G401 (cell line): ENCODE measurements at regions not wholly inside any gene's neighbourhood (a gene's known extent, or its start where the extent isn't known, plus 50 kb on each side); places are given as distances from the start of the nearest gene placed in this dataset.

Experiments
- DNase-seq: peaks from one replicate; pipeline ENCODE4 v3.0.0-alpha.2; 2015; ENCODE audit warnings: low spot score
- in situ Hi-C: cut with HindIII; loops from 2 replicates; pipeline ENCODE4 v1.10.0; 2016; ENCODE audit warnings: low sequenced_read_pairs, mixed read lengths

DNA sequence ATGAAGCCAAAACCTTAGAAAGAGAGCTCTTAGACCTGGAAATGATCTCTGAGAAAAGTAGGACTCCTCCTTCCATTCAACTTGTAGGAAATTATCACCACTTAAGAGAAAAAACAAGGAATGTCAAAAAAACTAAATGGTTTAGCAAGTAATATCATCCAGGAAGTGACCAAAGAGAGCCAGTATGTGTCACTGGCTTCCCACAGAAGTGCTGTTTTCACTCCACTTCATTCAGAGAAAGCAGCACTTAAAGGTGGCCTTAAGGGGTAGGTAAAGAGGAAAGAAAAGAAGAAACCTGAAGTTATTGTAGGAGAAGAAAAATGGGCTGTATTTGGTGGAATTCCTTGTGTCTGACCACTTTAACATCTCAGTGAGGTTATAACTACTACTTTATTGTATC, 414.4 kb upstream of the ETAA1 start:
- DNase-seq: no peak

DNA sequence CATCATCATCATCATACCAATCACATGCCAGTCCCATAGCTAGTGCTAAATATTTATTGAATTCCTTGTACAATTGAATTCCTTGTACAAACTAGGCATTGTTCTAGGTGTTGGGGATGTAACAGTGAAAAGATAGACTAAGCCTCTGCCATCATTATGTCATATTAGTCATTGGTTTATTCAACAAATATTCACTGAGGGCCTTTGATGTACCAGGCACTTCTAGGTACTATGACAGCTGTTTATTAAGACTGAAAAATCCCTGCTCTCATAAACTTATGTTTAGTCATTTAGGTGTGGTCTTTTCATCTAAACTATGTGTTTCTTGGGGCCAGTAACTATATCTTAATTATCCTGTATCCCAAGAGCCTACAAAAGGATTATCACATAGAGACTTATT, 412.3 kb upstream of the ETAA1 start:
- DNase-seq: no peak
- in situ Hi-C loops: no loop called here

More for the DNA sequence above, 414.4 kb upstream of the ETAA1 start:
- in situ Hi-C loops: no loop called here

DNA sequence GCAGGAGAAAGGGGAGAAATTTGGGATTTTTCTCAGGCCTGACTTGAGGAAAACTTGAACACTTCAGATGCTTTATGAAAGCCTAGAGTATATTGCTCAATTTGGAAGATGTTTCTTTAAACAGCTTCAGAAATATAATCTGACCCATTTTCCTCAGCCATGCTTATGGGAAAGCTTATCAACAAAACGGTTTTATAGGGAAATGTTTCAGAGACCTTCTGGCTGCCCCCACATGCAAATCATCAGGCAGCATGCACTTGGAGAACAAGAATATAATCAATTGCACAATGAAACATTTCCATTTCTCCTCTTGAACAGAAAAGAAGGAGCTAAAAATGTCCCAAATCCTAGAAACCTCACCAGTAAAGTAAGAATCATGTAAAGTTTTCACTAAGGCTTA, 411.2 kb upstream of the ETAA1 start:
- in situ Hi-C loops: no loop called here
- no peak for DNase-seq

DNA sequence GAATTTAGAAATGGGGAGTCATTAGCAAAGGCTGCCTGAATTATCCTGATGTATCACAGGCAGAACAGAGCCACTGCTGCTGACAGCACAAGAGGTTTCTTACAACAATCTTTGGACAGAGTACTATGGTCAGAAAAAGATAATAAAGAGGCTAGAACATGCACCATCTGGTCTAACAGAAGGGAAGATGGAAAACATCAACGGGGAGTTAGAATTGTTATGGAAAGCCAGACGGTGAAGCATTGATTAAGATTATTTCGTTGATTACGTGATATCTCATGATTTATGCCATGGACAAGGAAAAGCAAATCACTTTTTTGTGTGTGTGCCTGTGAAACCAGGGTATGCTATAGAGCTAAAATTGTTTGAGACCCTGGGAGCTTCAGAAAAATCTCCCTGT, 409.4 kb upstream of the ETAA1 start:
- DNase-seq: peak; percentile 60
- in situ Hi-C loops: no loop called here

DNA sequence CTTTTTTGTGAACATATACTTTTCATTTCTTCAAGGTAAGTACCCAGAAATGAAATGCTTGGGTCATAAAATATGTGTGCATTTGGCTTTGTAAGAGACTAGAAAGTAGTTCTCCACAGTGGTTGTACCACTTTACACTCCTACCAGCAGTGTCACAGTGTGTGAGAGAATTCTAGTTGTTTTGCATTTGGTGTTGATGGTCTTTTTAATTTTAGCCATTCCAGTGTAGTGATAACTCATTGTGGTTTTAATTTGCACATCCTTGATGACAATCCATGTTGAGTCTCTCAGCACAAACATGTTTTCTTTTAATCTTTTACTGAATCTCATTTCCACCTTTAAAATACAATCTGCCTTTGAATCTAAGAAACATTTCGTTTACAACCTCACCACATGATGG, 402.5 kb upstream of the ETAA1 start:
- in situ Hi-C loops: no loop called here
- DNase-seq: no peak

DNA sequence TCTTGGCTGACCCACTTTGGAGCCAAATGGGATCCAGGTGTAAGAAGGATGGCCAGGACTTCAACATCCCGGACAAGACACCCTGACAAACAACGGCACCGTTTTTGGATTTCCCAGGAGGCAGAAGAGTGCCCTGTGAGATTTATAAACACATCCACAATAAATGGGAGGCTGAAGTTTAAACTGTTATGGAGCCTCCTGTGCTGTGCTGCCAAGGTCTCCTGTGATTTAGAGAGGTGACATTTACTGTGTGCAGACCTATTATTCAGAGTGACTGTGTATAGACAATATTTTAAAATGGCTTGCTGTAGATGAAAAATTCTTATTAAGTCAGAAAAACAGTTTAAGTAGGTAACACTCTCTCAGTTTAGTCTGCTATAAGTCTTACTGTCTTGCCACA, 401.5 kb upstream of the ETAA1 start:
- in situ Hi-C loops: no loop called here
- no peak for DNase-seq

DNA sequence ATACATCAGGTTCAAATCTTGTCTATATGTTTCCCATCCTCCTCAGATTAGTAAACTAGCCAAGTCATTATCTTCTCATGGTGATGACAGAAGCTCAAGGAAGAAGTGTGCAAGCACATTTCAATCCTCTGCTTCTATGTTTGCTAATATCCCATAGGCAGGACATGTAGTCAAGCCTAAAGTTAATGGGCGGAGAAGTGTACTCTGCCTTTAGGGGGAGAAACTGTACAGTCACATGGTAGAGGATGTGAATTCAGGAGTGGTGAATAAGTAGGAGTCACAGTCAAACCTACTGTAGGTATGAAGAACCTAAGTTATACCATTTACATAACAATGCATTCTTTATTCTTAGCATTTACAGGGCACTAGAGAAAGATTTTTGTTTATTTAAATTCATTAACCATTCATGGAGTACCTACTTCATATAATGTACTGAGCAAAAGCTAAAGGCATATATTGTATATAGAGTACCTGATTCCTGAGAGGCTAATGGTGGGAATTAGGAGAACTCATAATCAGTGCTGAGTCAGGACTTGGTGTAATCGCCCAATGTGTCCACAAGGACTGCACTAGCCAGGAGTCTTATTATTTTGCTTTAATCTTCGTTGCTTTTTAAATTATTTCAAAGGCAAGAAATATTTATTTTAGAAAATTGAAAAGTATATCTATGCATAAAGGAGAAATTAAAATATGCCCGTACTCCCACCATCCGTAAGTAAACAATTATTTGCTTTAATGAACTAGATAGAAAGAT, 394.3 kb upstream of the ETAA1 start:
- in situ Hi-C loops: no loop called here
- no peak for DNase-seq

DNA sequence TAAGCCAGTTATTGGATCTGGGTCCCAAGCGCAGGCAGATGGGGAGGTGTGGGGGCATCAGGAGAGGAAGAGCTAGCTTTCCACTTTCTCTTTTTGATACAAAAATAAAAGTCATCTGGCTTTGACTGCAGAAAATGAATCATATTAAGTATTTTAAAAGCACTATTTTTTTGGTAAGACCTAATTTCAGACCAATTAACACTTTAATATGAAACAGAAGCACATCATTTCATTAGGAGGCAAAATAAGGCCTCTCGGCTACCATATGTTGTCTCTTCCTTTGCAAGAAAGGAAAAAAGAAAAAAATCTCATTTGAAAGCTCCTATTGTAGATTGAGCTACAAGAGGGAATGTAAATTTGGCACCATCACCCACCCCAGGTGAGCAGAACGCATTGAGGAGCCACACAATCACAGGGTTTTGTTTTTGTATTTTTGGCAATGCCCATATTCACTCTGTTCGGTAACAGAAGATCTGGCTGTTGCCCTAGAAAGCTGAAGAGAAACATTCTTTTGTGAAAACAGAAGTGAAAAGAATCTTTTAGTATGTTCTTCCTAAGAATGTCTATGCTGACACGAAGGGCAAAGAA, 390.7 kb upstream of the ETAA1 start:
- peak; percentile 85 for DNase-seq
- in situ Hi-C loops: no loop called here

DNA sequence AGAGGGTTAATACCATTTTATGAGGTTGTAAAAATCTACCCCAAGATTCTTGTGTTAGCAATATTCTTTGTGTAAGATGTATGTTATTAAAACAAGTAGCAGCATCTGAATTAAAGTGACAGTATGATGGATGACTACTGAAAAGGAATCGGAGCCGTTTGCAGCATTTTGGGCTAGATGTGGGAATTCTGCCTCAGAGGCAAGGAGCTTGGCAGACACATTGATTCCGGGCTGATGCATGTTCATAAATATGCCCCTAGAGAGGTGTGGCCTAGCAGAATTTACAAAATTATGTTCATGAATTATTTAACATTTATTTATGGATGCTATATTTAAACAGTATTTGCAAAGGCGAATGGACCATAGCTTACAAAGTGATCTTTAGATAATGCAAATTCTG, 389.0 kb upstream of the ETAA1 start:
- DNase-seq: peak; percentile 17
- in situ Hi-C loops: no loop called here

DNA sequence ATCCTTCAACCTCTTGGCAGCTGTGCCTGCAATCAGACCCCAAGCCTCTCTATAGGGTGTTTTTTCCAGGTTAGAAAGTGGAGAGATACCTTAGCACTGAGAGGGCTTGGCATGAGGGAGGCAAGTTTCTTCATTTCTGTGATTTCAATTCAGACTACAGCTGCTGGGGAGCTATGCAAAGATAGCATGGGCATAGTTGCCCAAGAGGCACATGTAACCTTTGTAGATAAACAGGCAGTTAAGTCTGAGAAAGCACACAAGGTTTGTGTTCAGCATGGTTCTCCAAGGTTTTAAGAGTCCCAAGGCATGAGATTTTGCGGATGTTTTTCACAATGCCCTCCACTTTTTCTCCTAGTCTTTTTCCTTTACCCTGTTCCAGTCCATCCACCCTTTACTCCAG, 385.0 kb upstream of the ETAA1 start:
- no peak for DNase-seq
- in situ Hi-C loops: no loop called here

DNA sequence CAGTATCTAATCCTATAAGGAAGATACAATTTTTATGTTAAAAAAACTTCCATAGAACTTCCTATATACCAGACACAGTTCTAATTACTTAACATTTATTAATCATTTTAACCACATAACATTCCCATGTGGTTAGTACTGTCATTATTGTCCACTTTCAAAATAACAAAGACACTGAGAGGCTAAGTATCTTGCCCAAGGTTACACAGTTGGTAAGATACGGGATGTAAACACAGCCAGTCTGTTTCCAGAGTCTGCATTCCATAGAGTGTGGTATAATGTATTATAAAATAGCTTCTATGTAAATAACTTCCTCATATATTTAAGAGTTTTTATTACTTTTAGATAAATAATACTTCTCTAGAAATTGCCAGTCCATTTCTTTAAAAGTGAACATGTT, 383.3 kb upstream of the ETAA1 start:
- in situ Hi-C loops: no loop called here

DNA sequence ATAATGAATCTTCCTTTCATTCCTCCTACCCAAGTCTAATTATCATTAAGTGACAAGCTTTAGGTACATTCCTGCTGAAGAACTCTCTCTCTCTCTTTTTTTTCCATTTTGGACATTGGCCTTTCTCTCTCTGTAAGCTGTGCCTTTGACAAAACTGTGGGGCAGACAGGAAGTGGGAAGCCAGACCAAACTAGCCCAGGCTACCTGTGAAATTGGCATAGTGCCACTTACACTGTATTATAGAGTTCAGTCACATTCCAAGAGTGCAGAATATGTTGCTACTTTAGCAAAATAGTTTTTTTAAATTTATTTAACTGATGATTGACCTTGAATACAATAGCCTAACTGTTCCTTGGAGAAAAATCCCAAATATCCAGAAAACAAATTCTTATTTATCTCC, 381.5 kb upstream of the ETAA1 start:
- DNase-seq: no peak
- in situ Hi-C loops: no loop called here

More for the DNA sequence above, 383.3 kb upstream of the ETAA1 start:
- DNase-seq: no peak

DNA sequence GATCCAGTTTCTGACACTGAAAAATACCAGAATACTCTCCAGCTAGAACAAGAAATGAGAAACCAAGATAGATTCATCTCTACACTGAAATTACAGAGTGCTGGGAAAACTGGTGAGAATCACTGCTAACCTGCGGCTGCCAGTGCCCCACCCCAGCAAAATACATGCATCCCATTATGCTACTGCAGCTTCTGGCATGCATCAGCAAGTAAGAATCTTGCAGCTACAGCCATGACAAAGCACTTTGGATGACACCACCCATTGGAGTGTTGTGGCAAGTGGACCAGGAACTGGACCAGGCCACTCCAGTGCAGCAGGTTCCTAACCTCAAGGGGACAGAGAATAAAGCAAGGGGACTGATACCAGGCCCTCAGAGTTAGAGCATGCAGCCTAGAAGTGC, 378.8 kb upstream of the ETAA1 start:
- in situ Hi-C loops: no loop called here
- DNase-seq: no peak

DNA sequence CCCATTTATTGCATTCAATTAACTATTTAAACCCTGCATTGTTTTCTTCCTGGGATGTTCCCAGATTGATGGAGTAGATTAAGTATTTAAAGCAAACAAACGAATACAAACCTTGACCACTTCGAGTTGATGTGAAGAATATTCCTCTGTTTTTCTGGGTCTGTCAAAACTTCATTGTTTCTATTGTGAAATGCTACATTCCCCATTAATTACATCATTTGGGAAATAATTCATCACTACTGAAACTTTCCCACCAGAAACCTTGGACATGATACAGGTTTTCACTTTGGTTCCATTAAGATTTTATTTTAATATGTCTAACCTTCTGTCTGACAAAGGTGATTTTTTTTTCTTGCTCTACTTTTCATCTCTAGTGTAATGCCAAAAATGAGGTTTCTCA, 365.1 kb upstream of the ETAA1 start:
- DNase-seq: no peak
- in situ Hi-C loops: no loop called here

DNA sequence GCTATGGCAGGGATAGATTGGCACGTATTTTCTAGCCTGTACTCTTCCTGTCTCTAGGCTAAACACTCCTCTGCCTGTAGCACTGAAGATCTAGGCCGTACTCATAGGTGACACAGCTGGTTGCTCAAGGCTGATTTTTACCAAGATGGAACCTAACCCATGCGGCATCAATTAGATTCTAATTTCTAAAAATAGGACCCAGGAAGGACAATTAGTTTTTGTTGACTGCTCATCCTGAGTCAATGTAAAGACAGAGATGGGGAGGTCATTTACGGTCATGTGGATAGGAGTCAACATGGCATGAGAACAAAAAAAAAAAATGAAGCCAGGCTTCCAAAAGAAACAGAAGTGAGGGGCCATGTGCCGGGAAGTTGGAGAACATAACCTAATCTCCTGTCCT, 360.7 kb upstream of the ETAA1 start:
- in situ Hi-C loops: no loop called here

DNA sequence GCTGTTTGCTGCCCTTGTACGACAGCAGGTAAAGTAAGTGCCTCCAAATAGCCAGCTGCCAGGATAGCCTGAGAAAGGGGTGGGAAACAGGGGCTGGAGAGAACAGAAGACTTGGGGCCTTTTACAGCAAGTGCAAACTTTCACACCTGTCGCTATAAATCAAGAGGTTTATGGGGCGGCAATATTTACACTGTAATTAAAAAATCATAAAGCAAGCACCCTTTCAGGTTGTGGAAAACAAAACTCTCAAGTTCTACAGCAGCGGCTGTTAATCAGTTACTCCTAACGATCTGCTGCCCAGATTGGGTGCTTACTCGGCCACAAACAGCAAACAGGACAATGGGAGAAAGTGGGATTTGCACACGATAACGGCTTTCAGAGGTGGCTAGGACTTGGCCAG, 359.5 kb upstream of the ETAA1 start:
- in situ Hi-C loops: no loop called here
- DNase-seq: no peak

More for the DNA sequence above, 360.7 kb upstream of the ETAA1 start:
- DNase-seq: no peak

DNA sequence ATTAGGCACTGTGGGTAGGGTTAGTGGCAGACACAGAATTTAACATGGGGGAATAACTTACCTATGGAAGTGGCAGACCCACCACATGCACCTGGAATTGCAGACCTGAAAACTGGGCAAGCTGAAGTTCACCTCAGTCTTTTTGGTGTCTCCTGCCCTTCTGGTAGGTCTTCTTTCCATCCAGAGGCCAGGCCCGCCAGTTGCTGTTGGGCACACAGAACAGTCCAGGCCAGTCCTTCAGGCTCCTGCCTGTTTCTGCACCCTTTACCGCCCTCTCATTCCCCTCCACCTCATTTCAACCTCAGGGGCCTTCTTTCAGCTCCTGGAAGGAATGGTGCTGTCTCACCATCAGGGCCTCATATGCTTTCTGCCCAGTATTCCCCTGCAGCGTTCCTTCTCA, 358.9 kb upstream of the ETAA1 start:
- DNase-seq: no peak
- in situ Hi-C loops: no loop called here

DNA sequence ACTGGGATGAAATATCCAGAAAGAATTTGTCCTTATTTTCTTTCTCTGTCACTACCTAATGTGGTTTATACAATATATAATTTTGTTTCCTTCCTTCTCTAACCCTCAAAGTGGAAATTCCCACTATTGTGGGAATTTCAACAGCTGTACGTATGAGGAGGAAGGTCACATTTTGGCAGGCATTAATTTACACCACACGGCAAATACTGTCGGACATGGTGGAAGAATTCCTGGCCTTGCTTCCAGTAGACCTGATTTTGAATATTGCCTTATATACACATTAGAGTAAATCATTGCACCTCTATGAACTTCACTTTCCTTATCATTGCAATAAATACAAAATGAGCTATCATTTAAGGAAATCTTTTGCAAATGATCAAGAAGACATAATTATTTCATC, 358.1 kb upstream of the ETAA1 start:
- in situ Hi-C loops: no loop called here
- no peak for DNase-seq

DNA sequence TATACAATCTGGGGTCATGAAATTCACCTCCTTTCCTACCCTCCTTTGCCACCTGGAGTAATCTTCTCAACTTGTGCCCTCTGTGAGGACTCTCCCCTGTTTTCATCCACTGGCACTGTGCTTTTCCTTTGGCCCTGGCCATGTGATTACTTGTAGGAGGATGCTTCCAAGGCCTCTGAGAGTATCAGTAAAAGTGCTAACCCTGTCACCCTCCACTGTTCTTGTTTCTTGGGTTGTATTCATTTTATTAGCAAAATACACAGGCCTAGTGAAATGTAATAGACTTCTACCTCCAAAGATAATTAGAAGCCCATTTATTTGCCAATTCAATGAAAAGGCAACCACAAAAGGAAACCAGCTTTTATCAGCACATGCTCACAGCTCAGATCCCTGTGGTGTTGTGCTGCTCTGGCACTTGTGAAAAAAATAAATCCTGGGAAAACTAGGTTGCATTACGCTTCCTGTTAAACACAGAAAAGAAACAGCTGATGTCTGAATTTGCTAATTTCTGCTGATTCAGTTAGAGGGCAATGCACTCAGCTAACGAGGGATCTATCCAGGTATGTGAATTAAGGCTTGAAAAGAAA, 357.5 kb upstream of the ETAA1 start:
- DNase-seq: peak; percentile 18
- in situ Hi-C loops: no loop called here

DNA sequence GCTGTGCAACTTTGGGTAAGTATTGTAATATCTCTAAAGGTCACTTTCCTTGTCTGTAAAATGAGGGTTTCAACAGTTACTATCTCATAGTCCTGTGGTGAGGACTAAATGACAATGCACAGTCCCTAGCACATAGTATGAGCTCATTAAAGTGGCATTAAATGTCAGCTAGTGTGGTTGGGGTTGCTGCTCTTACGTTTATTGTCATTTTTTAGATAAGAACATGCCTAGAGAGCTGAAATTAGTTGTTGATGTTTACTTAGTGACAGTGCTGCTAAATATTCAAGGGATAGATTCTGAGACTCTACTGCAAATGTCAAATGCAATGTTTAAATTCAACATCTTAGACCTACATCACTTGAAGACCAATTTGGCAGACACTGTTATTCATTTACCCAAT, 356.1 kb upstream of the ETAA1 start:
- in situ Hi-C loops: no loop called here
- no peak for DNase-seq
